ENCODE measurements at regions not wholly inside any gene's neighbourhood (a gene's known extent, or its start where the extent isn't known, plus 50 kb on each side); places are given as distances from the start of the nearest gene placed in this dataset.
"Not testable (repeated sequence)": the region's sequence is repeated elsewhere in the genome, so short reads cannot be mapped to it uniquely, and the experiment has no call there.

DNA sequence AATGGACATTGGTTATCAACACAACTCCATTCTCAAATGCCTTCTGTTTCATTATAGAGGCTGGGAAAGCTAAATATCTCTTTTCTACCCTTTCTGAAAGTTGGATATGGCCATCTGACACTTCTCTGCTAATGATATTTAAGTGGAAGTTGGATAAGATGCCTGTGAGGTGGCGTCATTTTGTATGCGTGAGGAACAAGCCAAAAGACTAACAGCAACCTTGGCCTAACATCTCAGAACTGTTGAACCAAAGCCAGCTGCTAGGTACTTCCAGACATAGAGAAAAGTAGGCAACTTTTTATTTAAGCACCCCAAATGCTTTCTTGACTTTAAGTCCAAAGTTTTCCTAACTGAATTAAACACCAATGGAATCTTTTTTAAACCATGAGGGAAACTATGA lies 708.4 kb downstream of the CD109 start:
- no peak for DNase-seq (ENCODE audit: low spot score)

DNA sequence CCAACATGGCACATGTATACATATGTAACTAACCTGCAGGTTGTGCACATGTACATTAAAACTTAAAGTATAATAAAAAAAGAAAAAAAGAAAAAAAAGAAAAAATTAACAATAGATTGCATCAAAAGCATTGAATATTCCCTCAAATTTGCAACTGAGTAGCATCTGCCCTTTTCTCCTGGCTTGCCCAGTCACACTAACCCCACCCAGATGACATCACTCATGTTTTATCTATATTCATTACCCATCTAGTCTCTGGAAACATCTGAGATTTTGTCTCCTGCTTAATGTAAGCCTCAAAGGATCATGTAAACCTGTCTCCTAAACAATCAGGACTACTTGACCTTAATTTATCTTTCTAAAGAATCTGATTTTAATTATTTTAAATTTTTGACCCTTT lies 706.8 kb downstream of the CD109 start:
- DNase-seq (ENCODE audit: low spot score): no peak

DNA sequence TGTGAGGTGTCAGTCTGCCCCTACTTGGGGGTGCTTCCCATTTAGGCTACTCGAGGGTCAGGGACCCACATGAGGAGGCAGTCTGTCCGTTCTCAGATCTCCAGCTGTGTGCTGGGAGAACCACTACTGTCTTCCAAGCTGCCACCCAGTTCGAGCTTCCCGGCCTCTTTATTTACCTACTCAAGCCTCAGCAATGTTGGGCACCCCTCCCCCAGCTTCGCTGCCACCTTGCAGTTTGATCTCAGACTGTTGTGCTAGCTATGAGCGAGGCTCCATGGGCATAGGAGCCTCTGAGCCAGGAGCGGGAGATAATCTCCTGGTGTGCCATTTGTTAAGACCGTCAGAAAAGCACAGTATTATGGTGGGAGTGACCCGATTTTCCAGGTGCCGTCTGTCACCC lies 682.4 kb downstream of the CD109 start:
- DNase-seq (ENCODE audit: low spot score): not testable (repeated sequence)

DNA sequence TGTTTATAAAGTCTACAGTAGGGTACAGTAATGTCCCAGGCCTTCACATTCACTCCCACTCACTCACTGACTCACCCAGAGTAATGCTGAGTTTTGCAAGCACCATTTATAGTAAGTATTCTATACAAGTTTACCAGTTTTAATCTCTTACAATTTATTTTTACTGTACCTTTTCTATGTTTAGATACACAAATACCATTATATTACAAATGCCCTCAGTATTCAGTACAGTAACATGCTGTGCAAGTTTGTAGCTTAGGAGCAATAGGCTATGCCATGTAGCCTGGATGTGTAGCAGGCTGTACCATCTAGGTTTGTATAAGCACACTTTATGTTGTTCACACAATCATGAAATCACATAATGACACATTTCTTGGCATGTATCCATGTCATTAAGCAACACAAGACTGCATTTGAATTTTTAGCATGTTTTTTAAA lies 673.6 kb downstream of the CD109 start:
- no peak for DNase-seq (ENCODE audit: low spot score)

DNA sequence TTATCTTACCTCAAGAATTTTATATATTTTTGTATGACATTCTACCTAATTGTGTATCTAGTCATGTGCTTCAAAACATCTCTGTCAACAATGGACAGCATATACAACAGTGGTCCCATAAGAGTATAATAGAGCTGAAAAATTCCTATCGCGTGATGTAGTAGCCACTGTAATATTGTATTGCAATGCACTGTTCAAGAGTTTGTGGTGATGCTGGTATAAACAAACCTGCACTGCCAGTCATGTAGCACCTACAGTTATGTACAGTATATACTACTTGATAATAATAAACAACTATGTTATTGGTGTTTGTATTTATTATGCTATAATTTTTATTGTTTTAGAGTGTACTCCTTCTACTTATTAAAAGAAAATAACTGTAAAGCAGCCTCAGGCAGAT lies 672.7 kb downstream of the CD109 start:
- no peak for DNase-seq (ENCODE audit: low spot score)

DNA sequence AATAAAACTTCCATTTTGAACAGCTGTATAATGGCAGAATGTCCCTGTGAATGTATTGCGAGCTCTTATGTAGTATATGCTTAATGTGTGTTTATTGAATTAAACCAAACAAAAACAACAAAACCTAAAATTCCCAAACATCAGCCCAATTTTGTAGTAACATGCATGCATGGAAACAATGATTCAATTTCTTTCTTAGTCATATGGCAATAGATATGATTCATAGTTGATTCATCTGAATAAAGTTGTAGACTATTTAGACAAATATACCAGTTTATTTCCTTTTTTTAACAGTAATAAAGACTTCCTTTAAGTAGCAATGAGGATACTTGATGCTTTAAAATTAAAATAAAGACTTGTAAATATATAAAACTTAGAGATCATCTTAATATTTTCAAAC lies 670.6 kb downstream of the CD109 start:
- no peak for DNase-seq (ENCODE audit: low spot score)

DNA sequence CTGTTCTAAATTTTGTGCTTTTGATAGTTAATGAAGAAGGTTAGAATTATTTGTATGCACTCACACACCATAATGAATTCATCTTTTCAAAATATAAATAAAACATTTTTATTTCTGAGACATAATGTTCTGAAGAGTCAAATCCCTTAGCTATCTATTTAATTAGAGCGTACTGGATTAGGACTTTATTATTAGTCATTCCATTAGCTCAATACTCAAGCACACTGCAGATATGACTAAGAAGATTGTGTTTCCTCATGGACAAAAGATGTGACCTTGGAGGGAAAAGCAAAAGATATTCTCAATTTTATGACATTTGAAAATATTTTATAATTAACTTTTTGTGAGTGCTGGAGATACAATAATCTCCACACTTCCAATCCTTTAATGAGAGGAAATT lies 666.4 kb downstream of the CD109 start:
- DNase-seq (ENCODE audit: low spot score): no peak

DNA sequence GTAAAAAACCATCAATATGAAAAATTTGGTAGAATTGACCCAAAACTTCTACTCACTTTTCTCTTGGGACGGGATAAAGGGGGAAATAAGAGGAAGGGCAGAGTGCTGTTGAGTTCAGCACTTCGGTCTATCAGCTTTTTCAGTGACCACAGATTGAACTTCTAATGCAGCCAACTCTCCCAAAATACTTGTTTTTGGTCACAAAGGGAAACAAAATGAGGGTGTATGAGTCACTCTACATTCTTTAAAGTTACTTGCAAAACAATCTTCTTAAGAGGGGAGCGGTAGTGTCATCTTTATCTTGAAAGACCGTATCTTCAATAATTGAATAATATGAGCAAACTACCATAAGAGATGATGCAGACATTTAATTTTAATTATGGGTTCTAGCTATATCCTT lies 661.3 kb downstream of the CD109 start:
- no peak for DNase-seq (ENCODE audit: low spot score)

DNA sequence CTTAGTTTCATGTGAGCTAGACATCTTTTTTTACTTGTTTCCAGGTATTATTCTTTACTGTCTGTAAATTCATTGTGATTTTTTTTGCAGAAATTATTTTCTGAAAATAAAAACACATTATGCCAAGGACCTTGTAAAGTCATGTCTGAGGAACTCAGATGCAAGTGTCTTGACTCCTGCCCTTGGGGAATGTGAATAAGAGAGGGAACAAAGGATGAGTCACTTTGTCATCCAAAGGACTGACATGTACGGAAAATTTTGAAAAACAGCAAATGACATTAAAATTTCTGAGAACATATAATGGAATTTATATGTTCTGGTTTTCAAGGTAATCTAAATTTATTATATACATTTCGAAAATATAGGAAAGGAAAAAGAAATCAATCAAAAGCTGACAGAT lies 660.4 kb downstream of the CD109 start:
- DNase-seq (ENCODE audit: low spot score): no peak

DNA sequence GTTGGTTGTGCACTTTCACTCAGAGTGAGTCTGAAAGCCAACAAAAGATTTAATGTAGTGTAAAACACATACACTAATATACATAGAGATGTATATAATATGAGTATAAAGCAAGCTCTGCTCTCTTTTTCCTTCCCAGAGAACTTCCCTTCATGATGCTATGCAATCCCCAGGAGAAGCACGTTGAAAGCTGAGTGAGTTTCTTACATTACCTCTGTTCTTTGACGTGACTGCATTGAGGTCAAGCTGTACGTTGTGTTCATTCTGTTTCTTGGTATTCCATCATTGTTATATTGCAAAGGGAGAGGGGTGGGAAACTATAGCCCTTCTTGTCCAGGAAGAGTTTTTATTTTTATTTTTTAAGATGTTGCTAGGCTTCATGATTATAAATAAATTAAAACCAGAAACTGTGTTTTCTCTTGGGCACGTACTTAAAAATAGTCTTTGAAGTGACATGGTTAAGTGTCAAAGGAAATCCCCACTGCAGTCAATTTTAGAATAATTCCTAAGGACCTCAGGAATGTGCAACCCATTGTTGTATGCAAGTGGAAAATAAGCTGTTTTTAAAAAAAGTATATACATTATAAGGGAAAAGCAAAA lies 651.0 kb downstream of the CD109 start:
- DNase-seq (ENCODE audit: low spot score): no peak

DNA sequence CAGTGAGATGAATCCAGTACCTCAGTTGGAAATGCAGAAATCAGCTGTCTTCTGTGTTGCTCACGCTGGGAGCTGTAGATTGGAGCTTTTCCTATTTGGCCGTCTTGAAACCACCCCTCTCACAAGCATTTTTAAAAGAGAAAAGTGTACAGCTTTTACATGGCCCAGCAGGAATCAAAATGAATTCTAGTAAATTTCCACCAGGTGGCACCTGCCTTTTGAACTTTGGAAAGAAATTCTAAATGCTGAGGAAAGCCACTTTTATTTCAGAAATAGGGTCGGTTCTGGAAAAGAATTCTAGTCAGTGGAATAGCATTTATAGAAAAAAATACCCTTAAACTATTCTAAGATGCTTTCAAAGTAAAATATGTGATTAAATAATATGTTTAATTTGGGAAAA lies 647.8 kb downstream of the CD109 start:
- no peak for DNase-seq (ENCODE audit: low spot score)

DNA sequence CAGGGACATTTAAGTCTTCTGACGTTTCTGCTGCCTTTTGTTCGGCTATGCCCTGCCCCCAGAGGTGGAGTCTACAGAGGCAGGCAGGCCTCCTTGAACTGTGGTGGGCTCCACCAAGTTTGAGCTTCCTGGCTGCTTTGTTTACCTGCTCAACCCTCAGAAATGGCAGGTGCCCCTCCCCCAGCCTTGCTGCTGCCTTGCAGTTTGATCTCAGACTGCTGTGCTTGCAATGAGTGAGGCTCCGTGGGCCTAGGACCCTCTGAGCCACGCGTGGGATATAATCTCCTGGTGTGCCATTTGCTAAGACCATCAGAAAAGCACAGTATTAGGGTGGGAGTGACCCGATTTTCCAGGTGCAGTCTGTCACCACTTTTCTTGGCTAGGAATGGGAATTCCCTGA lies 647.3 kb downstream of the CD109 start:
- DNase-seq (ENCODE audit: low spot score): not testable (repeated sequence)

DNA sequence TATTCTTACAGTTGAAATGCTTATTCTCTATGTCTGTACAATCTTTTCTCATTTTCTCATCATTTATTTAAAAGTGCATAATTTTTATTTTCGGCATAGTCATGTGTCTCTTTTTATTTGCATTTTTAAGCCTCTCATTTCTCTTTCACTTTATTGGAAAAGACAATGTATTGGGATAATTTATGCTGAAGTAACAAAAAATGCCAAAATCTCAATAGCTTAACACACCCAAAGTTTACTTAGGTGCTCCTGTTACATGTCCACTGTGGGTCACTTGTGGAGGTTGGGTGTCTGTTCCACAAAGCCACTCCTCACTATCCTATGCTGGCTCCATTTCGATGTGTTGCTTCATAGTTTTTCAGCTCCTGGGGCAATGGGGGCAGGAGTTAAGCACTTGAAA lies 638.7 kb downstream of the CD109 start:
- no peak for DNase-seq (ENCODE audit: low spot score)

DNA sequence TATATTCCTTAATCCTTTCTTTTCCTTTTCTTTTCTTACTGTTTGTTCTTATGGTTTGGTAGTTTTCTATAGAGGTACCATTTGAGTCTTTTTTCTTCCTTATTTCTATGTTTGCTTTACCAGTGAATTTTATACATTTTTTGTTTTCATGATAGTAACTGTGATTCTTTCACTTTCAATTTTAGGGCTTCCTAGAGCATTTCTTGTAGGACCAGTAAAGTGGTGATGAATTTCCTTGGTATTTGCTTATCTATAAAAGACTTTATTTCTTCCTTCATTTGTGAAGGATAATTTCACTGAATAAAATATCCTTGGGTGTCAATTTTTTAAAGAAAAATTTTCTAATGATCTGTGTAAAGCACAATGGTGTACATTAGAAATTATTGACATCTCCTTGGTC lies 637.4 kb downstream of the CD109 start:
- no peak for DNase-seq (ENCODE audit: low spot score)

DNA sequence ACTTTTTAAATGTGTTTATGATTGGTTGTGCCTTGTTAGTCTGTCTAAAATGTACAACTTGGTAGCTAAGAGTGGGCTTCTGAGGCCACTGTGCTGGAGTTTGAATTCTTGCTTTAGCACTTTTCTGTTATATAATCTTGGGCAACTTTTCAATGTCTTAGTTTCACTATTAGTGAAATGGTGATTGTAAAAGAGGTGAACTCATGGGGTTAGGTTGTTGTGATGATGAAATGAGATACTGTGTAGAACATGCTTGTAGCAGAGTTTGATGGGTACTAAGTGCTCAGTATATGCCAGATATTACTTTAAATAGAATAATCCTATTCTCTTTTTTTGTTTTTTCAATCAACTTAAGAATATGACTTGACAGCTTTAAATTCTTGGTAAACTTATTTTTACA lies 624.7 kb downstream of the CD109 start:
- no peak for DNase-seq (ENCODE audit: low spot score)

DNA sequence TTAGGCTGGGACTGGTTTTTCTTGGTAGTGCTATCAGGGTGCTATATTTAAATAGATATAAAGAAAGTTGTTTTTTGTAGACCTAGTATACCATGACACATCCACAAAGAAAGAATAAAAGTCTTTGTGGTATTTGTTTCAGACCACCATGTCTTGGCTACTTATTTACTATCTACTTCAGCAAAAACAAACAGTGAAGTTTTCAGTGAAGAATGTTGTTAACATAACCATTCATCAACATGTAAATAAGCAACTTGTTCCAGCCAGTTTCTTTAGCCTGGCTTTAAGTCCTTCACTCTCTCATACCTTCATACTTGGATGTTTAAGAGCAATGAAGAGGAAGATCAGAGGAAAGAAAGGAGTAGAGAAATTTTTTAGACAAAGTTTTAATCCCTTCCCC lies 624.1 kb downstream of the CD109 start:
- no peak for DNase-seq (ENCODE audit: low spot score)

DNA sequence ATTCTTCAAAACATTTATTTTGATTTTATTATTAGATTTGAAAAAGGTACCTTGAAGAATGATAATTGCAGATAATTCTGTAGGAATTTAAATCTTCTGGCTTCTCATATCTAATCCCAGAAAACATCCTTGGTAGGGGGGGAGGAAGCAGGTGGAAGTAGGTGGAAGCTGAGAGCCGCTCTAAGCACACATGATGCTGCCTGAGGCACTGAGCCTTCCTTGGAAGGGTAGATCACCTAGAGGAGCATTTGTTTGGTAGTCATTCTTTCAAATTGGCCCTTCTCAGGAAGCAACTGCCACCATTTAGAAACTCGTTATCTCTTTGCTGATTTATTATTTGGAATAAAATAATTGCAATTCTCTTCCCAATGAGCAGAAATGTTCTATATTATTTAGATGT lies 623.3 kb downstream of the CD109 start:
- no peak for DNase-seq (ENCODE audit: low spot score)

DNA sequence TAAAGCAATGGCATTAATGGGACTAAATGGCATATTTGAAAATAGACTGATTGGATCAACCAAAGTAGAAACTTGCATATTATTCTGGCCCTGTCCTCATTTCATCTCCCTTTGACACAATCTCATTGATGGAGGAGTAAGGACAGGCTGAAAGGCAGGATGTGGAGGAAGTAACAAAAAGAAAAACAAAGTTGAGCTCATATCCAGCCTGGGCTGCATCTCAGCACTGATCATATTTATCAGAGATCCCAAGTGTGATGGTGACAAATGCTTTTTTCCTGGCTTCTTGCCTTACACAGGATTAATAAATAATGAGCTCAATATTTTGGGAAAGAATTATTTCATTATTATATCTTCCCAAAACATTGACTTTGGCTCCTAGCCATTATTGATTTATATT lies 622.7 kb downstream of the CD109 start:
- DNase-seq (ENCODE audit: low spot score): no peak

DNA sequence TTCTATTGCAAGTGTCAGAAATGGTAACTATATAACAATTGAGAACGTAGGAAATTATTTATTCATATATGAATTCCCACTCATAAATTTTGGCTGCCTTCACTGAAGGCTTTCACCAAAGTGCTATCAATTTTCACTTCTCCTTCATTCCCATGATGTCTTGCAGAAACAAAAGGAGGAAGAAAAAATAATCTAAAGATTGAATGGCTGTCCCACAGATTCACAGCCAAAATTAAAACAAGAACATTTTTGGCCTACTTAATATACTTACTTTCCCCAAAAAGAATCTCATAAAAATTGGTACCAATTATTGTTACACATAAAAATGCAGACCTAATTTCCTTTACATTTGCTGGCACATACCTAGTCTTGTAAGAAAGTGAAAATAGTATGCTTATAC lies 616.1 kb downstream of the CD109 start:
- DNase-seq (ENCODE audit: low spot score): no peak

DNA sequence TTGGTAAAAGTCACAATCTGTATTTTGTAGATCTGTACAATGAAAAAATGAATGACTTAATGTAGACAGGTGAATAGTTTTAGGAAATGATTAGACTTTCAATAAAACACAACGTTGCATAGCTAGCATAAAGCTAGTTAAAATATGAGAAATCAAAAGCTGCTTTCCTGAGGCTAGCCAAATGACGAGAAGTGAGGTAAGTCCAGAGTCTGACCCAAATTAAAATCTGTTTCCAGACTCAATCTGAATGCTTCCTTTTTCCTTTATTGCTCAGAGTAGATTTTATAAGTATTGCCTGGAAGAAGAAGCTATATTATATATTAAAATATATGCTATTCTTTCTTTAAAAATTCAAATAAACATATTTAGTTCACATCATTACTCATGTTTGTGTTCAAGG lies 615.4 kb downstream of the CD109 start:
- DNase-seq (ENCODE audit: low spot score): no peak

DNA sequence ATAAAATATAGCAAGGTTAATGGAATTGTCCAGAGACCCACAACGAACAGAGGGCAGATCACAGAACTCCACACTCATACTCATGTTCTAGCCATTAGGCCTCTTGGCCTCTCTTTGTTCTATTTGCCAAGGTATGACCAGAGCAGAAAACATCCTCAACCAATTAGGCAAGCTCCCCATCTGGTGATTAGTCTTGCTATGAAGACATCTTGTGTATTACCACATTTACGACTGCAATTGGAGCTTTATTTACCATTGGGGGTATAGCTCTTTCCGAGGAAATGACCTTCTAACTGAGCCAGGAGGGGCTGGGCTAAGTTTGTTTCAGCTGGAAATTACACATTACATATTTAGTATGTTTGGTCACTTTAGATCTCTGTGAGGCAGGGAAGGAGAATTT lies 593.9 kb downstream of the CD109 start:
- no peak for DNase-seq (ENCODE audit: low spot score)

DNA sequence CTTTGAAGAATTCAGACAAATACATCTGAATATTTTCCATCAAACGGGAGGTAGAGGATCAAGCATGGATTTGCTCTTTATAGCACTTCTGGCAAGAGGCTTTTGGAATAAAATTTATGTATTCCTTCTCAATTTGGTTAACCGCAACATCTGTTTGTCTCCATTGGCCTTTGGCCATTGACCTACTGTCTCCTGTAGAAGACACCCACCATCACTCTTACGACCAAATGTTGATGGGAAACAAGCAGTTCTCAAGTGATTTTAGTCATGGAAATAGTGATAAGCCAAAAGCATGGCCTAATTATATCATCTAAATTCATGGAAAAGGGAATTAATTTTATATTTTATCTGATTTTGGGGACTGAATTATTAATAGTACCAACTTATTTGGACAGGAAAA lies 591.9 kb downstream of the CD109 start:
- no peak for DNase-seq (ENCODE audit: low spot score)

DNA sequence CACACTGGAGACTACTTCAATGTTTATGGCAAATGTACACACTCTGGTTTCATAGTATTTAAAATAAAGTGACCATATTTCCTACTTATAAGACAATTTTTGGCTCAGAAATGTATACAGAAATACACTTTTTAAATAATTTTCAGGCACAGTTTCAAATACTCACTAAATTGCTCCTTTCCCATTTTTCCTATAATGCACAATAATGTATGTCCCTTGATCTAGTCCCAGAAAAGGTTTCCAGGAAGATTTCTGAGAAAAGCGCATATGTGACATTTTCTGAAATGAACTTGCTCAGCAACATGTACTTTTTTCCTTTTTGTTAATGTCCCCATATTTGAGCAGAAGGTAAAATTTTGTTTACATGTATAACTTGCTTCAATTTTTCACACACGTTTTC lies 591.4 kb downstream of the CD109 start:
- DNase-seq (ENCODE audit: low spot score): no peak

DNA sequence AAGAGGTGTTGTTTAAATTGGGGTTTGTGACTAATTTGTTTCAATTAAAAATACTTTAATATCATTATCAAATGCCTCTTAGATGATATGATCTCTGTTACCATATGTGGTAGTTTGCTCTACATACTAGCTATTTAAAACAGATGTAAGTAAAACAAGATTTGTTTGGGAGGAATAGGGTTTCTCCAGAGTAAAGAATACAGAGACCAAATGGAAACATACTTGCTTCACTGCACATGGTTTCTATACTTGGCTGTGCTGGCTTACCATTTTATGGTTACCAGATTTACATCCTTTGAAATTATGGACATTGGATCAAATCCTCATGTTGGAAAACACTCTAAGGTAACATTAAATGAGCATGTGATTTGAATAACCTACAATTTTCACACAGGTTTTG lies 588.3 kb downstream of the CD109 start:
- DNase-seq (ENCODE audit: low spot score): no peak

DNA sequence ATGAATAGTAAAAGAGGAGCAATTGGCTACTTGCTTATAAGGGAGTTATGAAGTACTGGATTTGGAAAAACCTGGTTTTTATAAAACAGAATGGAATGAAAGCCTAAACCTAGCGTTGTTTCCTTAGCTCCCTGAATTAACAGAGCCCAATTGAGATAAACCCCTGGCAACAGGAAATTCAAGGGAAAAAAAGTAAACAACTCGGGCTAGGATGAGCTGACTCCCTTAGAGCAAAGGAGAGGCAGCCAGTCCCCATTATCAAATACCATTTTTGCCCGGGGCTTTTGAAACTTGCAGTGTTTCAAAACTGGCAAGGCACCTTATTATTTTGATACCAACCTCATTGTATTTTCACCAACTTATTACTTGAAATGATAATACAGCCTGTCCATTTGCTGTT lies 587.5 kb downstream of the CD109 start:
- DNase-seq (ENCODE audit: low spot score): no peak
